RWPE2 (cell line): ENCODE measurements at regions not wholly inside any gene's neighbourhood (a gene's known extent, or its start where the extent isn't known, plus 50 kb on each side); places are given as distances from the start of the nearest gene placed in this dataset.

ENCODE experiments used
- ATAC-seq: fragments of 200-7000 bp; cut with Tn5 transposase; 3 replicates; pipeline ENCODE4 v1.9.1; 2021; ENCODE audit warnings: low read depth
- DNase-seq: peaks from one replicate; pipeline ENCODE4 v3.0.0-alpha.2; 2020; ENCODE audit warnings: low spot score
- H3K27ac ChIP-seq: fragments of 450-650 bp; 2 replicates; pipeline ENCODE4 v1.5.1; 2017; ENCODE audit warnings: mild to moderate bottlenecking; ENCODE audit not compliant: poor library complexity, severe bottlenecking
- H3K27me3 ChIP-seq: fragments of 250-450 bp; sonication (Bioruptor Pico); 2 replicates; pipeline ENCODE4 v1.5.1; 2021; ENCODE audit warnings: mild to moderate bottlenecking, moderate library complexity; ENCODE audit not compliant: insufficient read depth, poor library complexity, severe bottlenecking
- H3K36me3 ChIP-seq: fragments of 250-450 bp; sonication (Bioruptor Pico); 2 replicates; pipeline ENCODE4 v1.5.1; 2020; ENCODE audit warnings: low read depth, mild to moderate bottlenecking, moderate library complexity
- H3K4me1 ChIP-seq: fragments of 250-450 bp; sonication (Bioruptor Pico); 2 replicates; pipeline ENCODE4 v1.5.1; 2021; ENCODE audit warnings: mild to moderate bottlenecking, moderate library complexity; ENCODE audit not compliant: insufficient read depth, poor library complexity, severe bottlenecking
- H3K4me3 ChIP-seq: fragments of 250-450 bp; sonication (Bioruptor Pico); 2 replicates; pipeline ENCODE4 v1.5.1; 2021; ENCODE audit warnings: mild to moderate bottlenecking, moderate library complexity; ENCODE audit not compliant: severe bottlenecking
- H3K9me3 ChIP-seq: fragments of 250-450 bp; sonication (Bioruptor Pico); 2 replicates; pipeline ENCODE4 v1.5.1; 2021; ENCODE audit warnings: mild to moderate bottlenecking, moderate library complexity; ENCODE audit not compliant: severe bottlenecking
- TF ChIP-seq, protein P1 (sequence below): fragments of 450-650 bp; IDR thresholded peaks from one replicate; pipeline ENCODE4 v1.5.1; 2017; ENCODE audit warnings: mild to moderate bottlenecking, moderate library complexity; ENCODE audit not compliant: poor library complexity, severe bottlenecking

- ATAC-seq, result no peak
- no peak overlapping the region for H3K4me3 ChIP-seq
- peaks cover 5% of the 10 kb centered on the region for H3K4me1 ChIP-seq
- no peaks in the 10 kb centered on the region for H3K9me3 ChIP-seq
- no peak overlapping the region for H3K27ac ChIP-seq
- TF ChIP-seq, protein P1, sequence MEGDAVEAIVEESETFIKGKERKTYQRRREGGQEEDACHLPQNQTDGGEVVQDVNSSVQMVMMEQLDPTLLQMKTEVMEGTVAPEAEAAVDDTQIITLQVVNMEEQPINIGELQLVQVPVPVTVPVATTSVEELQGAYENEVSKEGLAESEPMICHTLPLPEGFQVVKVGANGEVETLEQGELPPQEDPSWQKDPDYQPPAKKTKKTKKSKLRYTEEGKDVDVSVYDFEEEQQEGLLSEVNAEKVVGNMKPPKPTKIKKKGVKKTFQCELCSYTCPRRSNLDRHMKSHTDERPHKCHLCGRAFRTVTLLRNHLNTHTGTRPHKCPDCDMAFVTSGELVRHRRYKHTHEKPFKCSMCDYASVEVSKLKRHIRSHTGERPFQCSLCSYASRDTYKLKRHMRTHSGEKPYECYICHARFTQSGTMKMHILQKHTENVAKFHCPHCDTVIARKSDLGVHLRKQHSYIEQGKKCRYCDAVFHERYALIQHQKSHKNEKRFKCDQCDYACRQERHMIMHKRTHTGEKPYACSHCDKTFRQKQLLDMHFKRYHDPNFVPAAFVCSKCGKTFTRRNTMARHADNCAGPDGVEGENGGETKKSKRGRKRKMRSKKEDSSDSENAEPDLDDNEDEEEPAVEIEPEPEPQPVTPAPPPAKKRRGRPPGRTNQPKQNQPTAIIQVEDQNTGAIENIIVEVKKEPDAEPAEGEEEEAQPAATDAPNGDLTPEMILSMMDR, result no peak
- no peaks in the 10 kb centered on the region for H3K27me3 ChIP-seq
- DNase-seq, result no peak
- no peaks in the 10 kb centered on the region for H3K36me3 ChIP-seq
Observed at GRCh38 chr7:116621649-116622048, 50.3 kb upstream of the MET start.
